K562 (cell line): ENCODE measurements at regions not wholly inside any gene's neighbourhood (a gene's known extent, or its start where the extent isn't known, plus 50 kb on each side); places are given as distances from the start of the nearest gene placed in this dataset.

Source experiments
- ATAC-seq: fragments of 200-7000 bp; cut with Tn5 transposase; 3 replicates; pipeline ENCODE4 v1.9.1; 2020; ENCODE audit warnings: moderate library complexity
- BruUV-seq: library from RNA; stranded (reverse); fragments of 400-500 nt; replicated peaks from 2 replicates; lab custom pipeline; 2021; lab: Mats Ljungman, UMichigan
- CTCF ChIA-PET: fragments of 300-600 bp; formaldehyde crosslinking; extraction: SDS; loops from one replicate; lab custom pipeline; 2021; ENCODE audit warnings: low intra/inter-chr PET ratio; lab: Yijun Ruan, JAX
- POLR2A ChIA-PET: fragments of 300-600, 350-650 bp; sonication (Branson Sonifier 250); formaldehyde crosslinking; extraction: SDS; loops from one replicate; lab custom pipeline; 2021; ENCODE audit warnings: antibody characterized with exemption, inconsistent platforms; lab: Yijun Ruan, JAX
- DNase-seq, 4 experiments: peaks; one replicate each; pipeline versions ENCODE4 v3.0.0 to v3.0.0-alpha.2; 2011 to 2018; ENCODE audit warnings: low spot score in 3 of 4, mixed read lengths in 3 of 4; ENCODE audit errors: extremely low read depth in 1 of 4
- FAIRE-seq: peaks from 2 replicates; lab custom pipeline; 2011; peaks lifted over from hg19 to GRCh38; lab: Jason Lieb, UNC
- H2AFZ ChIP-seq: 2 replicates; pipeline ENCODE4 v1.6.0; 2011; ENCODE audit warnings: low read depth, low read length, control low read depth, inconsistent platforms
- H3K27ac ChIP-seq: fragments of 200-600 bp; 3 replicates; pipeline ENCODE4 v1.8.0; 2011; ENCODE audit warnings: low read depth, mild to moderate bottlenecking, control low read depth, inconsistent platforms, low read length, moderate library complexity, mixed read lengths; ENCODE audit errors: extremely low read depth
- H3K27me3 ChIP-seq, 2 experiments: fragments of 300-600 bp in 1 of 2; 2 replicates in 1 of 2; 3 replicates in 1 of 2; pipeline versions ENCODE4 v1.6.0 to v1.8.0; 2011; ENCODE audit warnings: inconsistent platforms in 2 of 2, low read length in 2 of 2, mild to moderate bottlenecking in 1 of 2, mixed read lengths in 1 of 2, moderate library complexity in 1 of 2; ENCODE audit not compliant: control insufficient read depth in 2 of 2, insufficient read depth in 2 of 2
- H3K36me3 ChIP-seq: fragments of 300-600 bp; 3 replicates; pipeline ENCODE4 v1.8.0; 2011; ENCODE audit warnings: mild to moderate bottlenecking, low read length, inconsistent platforms; ENCODE audit not compliant: control insufficient read depth, insufficient read depth
- H3K4me1 ChIP-seq, 2 experiments: fragments of 200-600 bp in 1 of 2; replicated peaks in 1 of 2; 2 replicates in 1 of 2; 3 replicates in 1 of 2; pipeline versions ENCODE4 v1.5.1 to v1.8.0; 2011; ENCODE audit warnings: inconsistent platforms in 2 of 2, low read length in 2 of 2, mild to moderate bottlenecking in 1 of 2, mixed read lengths in 1 of 2, moderate library complexity in 1 of 2; ENCODE audit not compliant: control insufficient read depth in 2 of 2, insufficient read depth in 2 of 2
- H3K4me2 ChIP-seq: 2 replicates; pipeline ENCODE4 v1.6.1; 2011; ENCODE audit warnings: low read length, control low read depth, inconsistent platforms, mixed read lengths; ENCODE audit not compliant: insufficient read depth
- H3K4me3 ChIP-seq: fragments of 200-600 bp; sonication (generic), shearing (Covaris generic); 2 replicates; pipeline ENCODE4 v1.5.1; 2016; ENCODE audit warnings: control low read depth, inconsistent platforms
- H3K79me2 ChIP-seq: fragments of 200-600 bp; 3 replicates; pipeline ENCODE4 v1.8.0; 2011; ENCODE audit warnings: low read length, inconsistent platforms; ENCODE audit not compliant: control insufficient read depth, insufficient read depth
- H3K9ac ChIP-seq, 2 experiments: 2 replicates each; pipeline versions ENCODE4 v1.6.0 to v1.6.1; 2011; ENCODE audit warnings: low read depth in 2 of 2, low read length in 2 of 2, control low read depth in 1 of 2, inconsistent platforms in 1 of 2, mild to moderate bottlenecking in 1 of 2, mixed read lengths in 1 of 2; ENCODE audit not compliant: insufficient read depth in 1 of 2
- H3K9me1 ChIP-seq: one replicate; pipeline ENCODE4 v1.6.0; 2011; ENCODE audit warnings: inconsistent platforms, mild to moderate bottlenecking, low read length, moderate library complexity; ENCODE audit not compliant: control insufficient read depth, insufficient read depth
- H3K9me3 ChIP-seq: replicated peaks from 2 replicates; pipeline ENCODE4 v1.5.1; 2011; ENCODE audit warnings: low read depth, low read length, inconsistent platforms; ENCODE audit not compliant: control insufficient read depth, insufficient read depth
- H4K20me1 ChIP-seq: replicated peaks from 2 replicates; pipeline ENCODE4 v1.6.1; 2011; ENCODE audit warnings: low read length, inconsistent platforms, mixed read lengths; ENCODE audit not compliant: control insufficient read depth, insufficient read depth
- BRD4 ChIP-seq: fragments of 200-600 bp; sonication (generic); IDR thresholded peaks from 2 replicates; pipeline ENCODE4 v1.6.1; 2017; ENCODE audit warnings: inconsistent platforms
- CREB3L1 ChIP-seq: fragments of 450-650 bp; IDR thresholded peaks from 2 replicates; pipeline ENCODE4 v1.6.1; 2014; ENCODE audit warnings: low read depth, mild to moderate bottlenecking, moderate library complexity, borderline replicate concordance
- HBP1 ChIP-seq: fragments of 450-650 bp; formaldehyde crosslinking; IDR thresholded peaks from 2 replicates; pipeline ENCODE4 v1.4.0; 2022; ENCODE audit warnings: missing genetic modification characterization
- HDAC1 ChIP-seq, 2 experiments: fragments of 450-650 bp; IDR thresholded peaks; 2 replicates each; pipeline ENCODE4 v1.6.1; 2016 to 2017; ENCODE audit warnings: inconsistent platforms in 1 of 2, mild to moderate bottlenecking in 1 of 2, moderate library complexity in 1 of 2
- NONO ChIP-seq, 2 experiments: fragments of 200-400 bp in 1 of 2; fragments of 450-650 bp in 1 of 2; formaldehyde crosslinking in 1 of 2; IDR thresholded peaks; 2 replicates each; pipeline ENCODE4 v1.6.1; 2017; ENCODE audit warnings: low read depth in 2 of 2, mild to moderate bottlenecking in 2 of 2, moderate library complexity in 2 of 2, low read length in 1 of 2
- PATZ1 ChIP-seq: fragments of 250-450 bp; sonication (Bioruptor Pico); IDR thresholded peaks from 2 replicates; pipeline ENCODE4 v1.5.0; 2020; ENCODE audit warnings: mild to moderate bottlenecking, borderline replicate concordance
- PHTF2 ChIP-seq: fragments of 250-450 bp; sonication (Bioruptor Pico); IDR thresholded peaks from 2 replicates; pipeline ENCODE4 v1.5.0; 2021; ENCODE audit warnings: mild to moderate bottlenecking
- PRMT5 ChIP-seq: sonication (generic); formaldehyde crosslinking; IDR thresholded peaks from 2 replicates; pipeline ENCODE4 v1.5.0; 2020; ENCODE audit warnings: missing genetic modification reagents
- RFX1 ChIP-seq: fragments of 450-650 bp; IDR thresholded peaks from 2 replicates; pipeline ENCODE4 v1.6.1; 2016; ENCODE audit warnings: mild to moderate bottlenecking, moderate library complexity
- RREB1 ChIP-seq: fragments of 250-450 bp; sonication (Bioruptor Pico); IDR thresholded peaks from 2 replicates; pipeline ENCODE4 v1.4.0; 2020
- RUNX1 ChIP-seq: sonication (generic); IDR thresholded peaks from 2 replicates; pipeline ENCODE4 v1.6.1; 2016; ENCODE audit warnings: antibody characterized with exemption, low read depth
- SNIP1 ChIP-seq: fragments of 450-650 bp; IDR thresholded peaks from 2 replicates; pipeline ENCODE4 v1.7.1; 2017; ENCODE audit warnings: low read depth, mild to moderate bottlenecking
- ZNF175 ChIP-seq: fragments of 200-800 bp; sonication (Bioruptor generic); IDR thresholded peaks from 2 replicates; pipeline ENCODE4 v1.6.1; 2016; ENCODE audit warnings: low read depth, mild to moderate bottlenecking, missing genetic modification characterization, missing compliant biosample characterization
- WGBS: fragments of 100-300 bp; shearing (Covaris generic); methylation state at CpG from one replicate; pipeline ENCODE4 v1.1.6; 2016; ENCODE audit warnings: low coverage, mixed read lengths; ENCODE audit not compliant: insufficient coverage; ENCODE audit errors: missing lambda C conversion rate; 5-methylcytosine and 5-hydroxymethylcytosine counted together
- in situ Hi-C: fragments of 300-500 bp; cut with MboI; formaldehyde crosslinking; loops from 4 replicates; pipeline ENCODE4 v1.15.0; 2018; ENCODE audit warnings: inconsistent platforms, mixed read lengths
- intact Hi-C: fragments of 100-400 bp; cut with micrococcal nuclease; formaldehyde crosslinking; loops from 2 replicates; pipeline ENCODE4 v1.14.2; 2022

- H3K9me3 ChIP-seq: no peaks in the 10 kb centered on the region
- POLR2A ChIA-PET: no interaction called here
- no TSS peak for BruUV-seq
- intact Hi-C loops: no loop called here
- H3K27ac ChIP-seq: no peak overlapping the region
- H3K9ac ChIP-seq: no peak overlapping the region
- CTCF ChIA-PET: no interaction called here
- no peak overlapping the region for H3K4me3 ChIP-seq
- WGBS: 3% methylated on average over 2 of the region's 2 CpGs
- in situ Hi-C loops: no loop called here
- FAIRE-seq (no peak), ATAC-seq (no peak), DNase-seq (no peak)
- H3K4me1 ChIP-seq: no peaks in the 10 kb centered on the region
- H3K27me3 ChIP-seq: peaks cover 6 to 25% of the 10 kb centered on the region in 2 experiments
- no peaks in the 10 kb centered on the region for H3K36me3 ChIP-seq
- no peaks in the 10 kb centered on the region for H3K79me2 ChIP-seq
- no peak overlapping the region for H3K4me2 ChIP-seq
- no peaks in the 10 kb centered on the region for H3K9me1 ChIP-seq
- no peak overlapping the region for H2AFZ ChIP-seq
- no peaks in the 10 kb centered on the region for H4K20me1 ChIP-seq
- TF ChIP-seq HDAC1 (IDR thresholded peaks at IDR 0.05) (no peak), RFX1 (no peak), BRD4 (no peak), PRMT5 (CRISPR knock-in tag) (no peak), ZNF175 (CRISPR knock-in tag) (no peak), PHTF2 (CRISPR knock-in tag) (no peak), RREB1 (CRISPR knock-in tag) (no peak), CREB3L1 (no peak), RUNX1 (no peak), NONO (IDR thresholded peaks at IDR 0.05; ENCODE audit: low read depth in 2 of 2, low read length in 1 of 2) (no peak), SNIP1 (no peak), PATZ1 (CRISPR knock-in tag) (no peak), HBP1 (CRISPR knock-in tag) (no peak)
Observed at GRCh38 chr1:229043115-229043514, 227.8 kb upstream of the RAB4A start.
